HUES6 (cell line): ENCODE measurements at regions not wholly inside any gene's neighbourhood (a gene's known extent, or its start where the extent isn't known, plus 50 kb on each side); places are given as distances from the start of the nearest gene placed in this dataset.

Source experiments
- H3K27ac ChIP-seq: 2 replicates; pipeline ENCODE4 v1.7.0; 2013; ENCODE audit warnings: low read depth, mild to moderate bottlenecking, low read length, inconsistent platforms
- H3K27me3 ChIP-seq: 2 replicates; pipeline ENCODE4 v1.6.1; 2013; ENCODE audit warnings: low read length; ENCODE audit not compliant: control insufficient read depth, insufficient read depth
- H3K36me3 ChIP-seq: 2 replicates; pipeline ENCODE4 v1.6.1; 2013; ENCODE audit warnings: low read length; ENCODE audit not compliant: control insufficient read depth, insufficient read depth
- H3K4me1 ChIP-seq: 2 replicates; pipeline ENCODE4 v1.6.1; 2013; ENCODE audit warnings: low read length; ENCODE audit not compliant: control insufficient read depth, insufficient read depth
- H3K4me3 ChIP-seq: 2 replicates; pipeline ENCODE4 v1.5.1; 2013; ENCODE audit warnings: low read depth, low read length
- H3K9ac ChIP-seq: one replicate; pipeline ENCODE4 v1.6.1; 2013; ENCODE audit warnings: mild to moderate bottlenecking, low read length
- H3K9me3 ChIP-seq: 2 replicates; pipeline ENCODE4 v1.6.1; 2013; ENCODE audit warnings: low read depth, low read length; ENCODE audit not compliant: control insufficient read depth, insufficient read depth

- Histone ChIP-seq H3K9me3 (no peaks in the 10 kb centered on the region; the same call in 1 of the 2 replicates), H3K27ac (no peak overlapping the region), H3K4me3 (no peak overlapping the region), H3K36me3 (no peaks in the 10 kb centered on the region), H3K27me3 (no peaks in the 10 kb centered on the region), H3K9ac (no peak overlapping the region), H3K4me1 (peaks cover 5% of the 10 kb centered on the region; the same call in 1 of the 2 replicates)
These were observed 101.8 kb upstream of the MKLN1 start for GRCh38 chr7:131225619-131226513.

GRCh38 chr7:131226514-131226865 is 101.2 kb upstream of the MKLN1 start:
- Histone ChIP-seq H3K27ac (no peak overlapping the region), H3K36me3 (no peaks in the 10 kb centered on the region), H3K9ac (no peak overlapping the region), H3K27me3 (no peaks in the 10 kb centered on the region), H3K4me1 (peaks cover 6% of the 10 kb centered on the region), H3K4me3 (no peak overlapping the region), H3K9me3 (no peaks in the 10 kb centered on the region)

GRCh38 chr7:131231381-131232220 is 96.1 kb upstream of the MKLN1 start:
- Histone ChIP-seq H3K27me3 (no peaks in the 10 kb centered on the region), H3K4me1 (peaks cover 11% of the 10 kb centered on the region; the same call in 1 of the 2 replicates), H3K36me3 (no peaks in the 10 kb centered on the region), H3K9me3 (no peaks in the 10 kb centered on the region), H3K27ac (no peak overlapping the region), H3K9ac (no peak overlapping the region), H3K4me3 (no peak overlapping the region)

GRCh38 chr7:131232768-131233167 is 94.9 kb upstream of the MKLN1 start:
- no peaks in the 10 kb centered on the region for H3K27me3 ChIP-seq
- H3K4me1 ChIP-seq: peaks cover 11% of the 10 kb centered on the region; the same call in 1 of the 2 replicates
- no peak overlapping the region for H3K4me3 ChIP-seq
- no peak overlapping the region for H3K27ac ChIP-seq
- no peak overlapping the region for H3K9ac ChIP-seq
- H3K36me3 ChIP-seq: no peaks in the 10 kb centered on the region
- no peaks in the 10 kb centered on the region for H3K9me3 ChIP-seq

- H3K4me1 ChIP-seq: peaks cover 11% of the 10 kb centered on the region; the same call in 1 of the 2 replicates
These were observed 94.5 kb upstream of the MKLN1 start for GRCh38 chr7:131233193-131233592.

GRCh38 chr7:131234719-131235488 is 92.8 kb upstream of the MKLN1 start:
- no peaks in the 10 kb centered on the region for H3K27me3 ChIP-seq
- H3K9ac ChIP-seq: no peak overlapping the region
- H3K36me3 ChIP-seq: no peaks in the 10 kb centered on the region
- no peaks in the 10 kb centered on the region for H3K9me3 ChIP-seq
- no peak overlapping the region for H3K4me3 ChIP-seq
- H3K27ac ChIP-seq: no peak overlapping the region
- peaks cover 11% of the 10 kb centered on the region; the same call in 1 of the 2 replicates for H3K4me1 ChIP-seq

More at GRCh38 chr7:131233193-131233592, 94.5 kb upstream of the MKLN1 start:
- no peak overlapping the region for H3K4me3 ChIP-seq
- H3K9ac ChIP-seq: no peak overlapping the region
- no peaks in the 10 kb centered on the region for H3K27me3 ChIP-seq
- H3K36me3 ChIP-seq: no peaks in the 10 kb centered on the region
- no peak overlapping the region for H3K27ac ChIP-seq
- no peaks in the 10 kb centered on the region for H3K9me3 ChIP-seq

- Histone ChIP-seq H3K4me3 (no peak overlapping the region), H3K9ac (no peak overlapping the region), H3K27me3 (no peaks in the 10 kb centered on the region), H3K9me3 (no peaks in the 10 kb centered on the region), H3K36me3 (no peaks in the 10 kb centered on the region), H3K27ac (no peak overlapping the region), H3K4me1 (peaks cover 11% of the 10 kb centered on the region; the same call in 1 of the 2 replicates)
These were observed 92.0 kb upstream of the MKLN1 start for GRCh38 chr7:131235489-131236317.

- no peak overlapping the region for H3K27ac ChIP-seq
- H3K9ac ChIP-seq: no peak overlapping the region
- peaks cover 11% of the 10 kb centered on the region; the same call in 1 of the 2 replicates for H3K4me1 ChIP-seq
- no peaks in the 10 kb centered on the region for H3K36me3 ChIP-seq
- H3K9me3 ChIP-seq: no peaks in the 10 kb centered on the region
- no peak overlapping the region for H3K4me3 ChIP-seq
- H3K27me3 ChIP-seq: no peaks in the 10 kb centered on the region
These were observed 91.4 kb upstream of the MKLN1 start for GRCh38 chr7:131236318-131236672.

GRCh38 chr7:131238347-131238931 is 89.2 kb upstream of the MKLN1 start:
- H3K9ac ChIP-seq: no peak overlapping the region
- no peak overlapping the region for H3K4me3 ChIP-seq
- no peak overlapping the region for H3K27ac ChIP-seq
- no peaks in the 10 kb centered on the region for H3K27me3 ChIP-seq
- H3K4me1 ChIP-seq: 0 out of 2 replicates have a peak, but pooled peaks cover 9% of the 10 kb centered on the region
- no peaks in the 10 kb centered on the region for H3K9me3 ChIP-seq
- H3K36me3 ChIP-seq: no peaks in the 10 kb centered on the region

GRCh38 chr7:131241386-131241785 is 86.3 kb upstream of the MKLN1 start:
- no peak overlapping the region for H3K4me3 ChIP-seq
- H3K27ac ChIP-seq: no peak overlapping the region
- no peaks in the 10 kb centered on the region for H3K9me3 ChIP-seq
- H3K4me1 ChIP-seq: peaks cover 10% of the 10 kb centered on the region
- no peaks in the 10 kb centered on the region for H3K36me3 ChIP-seq
- no peak overlapping the region for H3K9ac ChIP-seq
- no peaks in the 10 kb centered on the region for H3K27me3 ChIP-seq
